OCI-LY1 (cell line): ENCODE measurements at regions not wholly inside any gene's neighbourhood (a gene's known extent, or its start where the extent isn't known, plus 50 kb on each side); places are given as distances from the start of the nearest gene placed in this dataset.

Experiments used
- H2AFZ ChIP-seq: fragments of 200-600 bp; sonication (generic), shearing (Covaris generic); 2 replicates; pipeline ENCODE4 v1.6.0; 2014; ENCODE audit warnings: antibody characterized with exemption, mild to moderate bottlenecking, low read length
- H3F3A ChIP-seq: fragments of 200-600 bp; sonication (generic), shearing (Covaris generic); 2 replicates; pipeline ENCODE4 v1.6.0; 2014; ENCODE audit warnings: mild to moderate bottlenecking, antibody characterized with exemption, low read length, moderate library complexity; ENCODE audit not compliant: insufficient read depth
- H3K27ac ChIP-seq: fragments of 200-600 bp; sonication (generic); 2 replicates; pipeline ENCODE4 v1.5.1; 2014; ENCODE audit warnings: low read length, mixed run types, mild to moderate bottlenecking, low read depth; ENCODE audit not compliant: poor library complexity, severe bottlenecking
- H3K27me3 ChIP-seq: fragments of 200-600 bp; sonication (generic); 2 replicates; pipeline ENCODE4 v1.6.0; 2014; ENCODE audit warnings: antibody characterized with exemption, mild to moderate bottlenecking, low read length, moderate library complexity; ENCODE audit not compliant: insufficient read depth
- H3K36me3 ChIP-seq: fragments of 200-600 bp; sonication (generic); 2 replicates; pipeline ENCODE4 v1.6.1; 2014; ENCODE audit warnings: mild to moderate bottlenecking, antibody characterized with exemption, low read length, moderate library complexity, mixed read lengths; ENCODE audit not compliant: insufficient read depth
- H3K4me1 ChIP-seq: fragments of 200-600 bp; sonication (generic); 2 replicates; pipeline ENCODE4 v1.5.1; 2014; ENCODE audit warnings: mild to moderate bottlenecking, low read length, moderate library complexity; ENCODE audit not compliant: insufficient read depth, severe bottlenecking
- H3K4me2 ChIP-seq: fragments of 200-600 bp; sonication (generic), shearing (Covaris generic); 2 replicates; pipeline ENCODE4 v1.6.1; 2014; ENCODE audit warnings: low read length
- H3K4me3 ChIP-seq: fragments of 200-600 bp; sonication (generic); 2 replicates; pipeline ENCODE4 v1.5.1; 2014; ENCODE audit warnings: low read length, low read depth, mild to moderate bottlenecking, mixed read lengths; ENCODE audit not compliant: poor library complexity, severe bottlenecking
- H3K79me2 ChIP-seq: fragments of 200-600 bp; shearing (Covaris generic); 2 replicates; pipeline ENCODE4 v1.6.1; 2016; ENCODE audit warnings: mixed run types, low read length, mixed read lengths; ENCODE audit not compliant: insufficient read depth
- H3K9ac ChIP-seq: fragments of 200-600 bp; sonication (generic), shearing (Covaris generic); 2 replicates; pipeline ENCODE4 v1.6.1; 2014; ENCODE audit warnings: mild to moderate bottlenecking, low read length, mixed read lengths
- H3K9me2 ChIP-seq: fragments of 200-600 bp; sonication (generic), shearing (Covaris generic); 2 replicates; pipeline ENCODE4 v1.6.1; 2014; ENCODE audit warnings: low read depth, mild to moderate bottlenecking, low read length, mixed read lengths
- H3K9me3 ChIP-seq: fragments of 200-600 bp; shearing (Covaris generic); 2 replicates; pipeline ENCODE4 v1.6.1; 2014; ENCODE audit warnings: low read length, mixed read lengths
- H4K20me1 ChIP-seq: fragments of 200-600 bp; sonication (generic), shearing (Covaris generic); 2 replicates; pipeline ENCODE4 v1.6.0; 2016; ENCODE audit warnings: mild to moderate bottlenecking, low read length; ENCODE audit not compliant: insufficient read depth
- EZH2 ChIP-seq: fragments of 200-600 bp; sonication (generic), shearing (Covaris generic); IDR thresholded peaks from 2 replicates; pipeline ENCODE4 v1.8.0; 2017; ENCODE audit warnings: borderline replicate concordance, mixed run types, mild to moderate bottlenecking, antibody characterized with exemption, low read length, moderate library complexity, mixed read lengths
- TF ChIP-seq, protein P1 (sequence below): fragments of 200-600 bp; sonication (generic), shearing (Covaris generic); IDR thresholded peaks from 2 replicates; pipeline ENCODE4 v1.5.1; 2017; ENCODE audit warnings: mild to moderate bottlenecking, antibody characterized with exemption, low read length, moderate library complexity, mixed read lengths

DNA sequence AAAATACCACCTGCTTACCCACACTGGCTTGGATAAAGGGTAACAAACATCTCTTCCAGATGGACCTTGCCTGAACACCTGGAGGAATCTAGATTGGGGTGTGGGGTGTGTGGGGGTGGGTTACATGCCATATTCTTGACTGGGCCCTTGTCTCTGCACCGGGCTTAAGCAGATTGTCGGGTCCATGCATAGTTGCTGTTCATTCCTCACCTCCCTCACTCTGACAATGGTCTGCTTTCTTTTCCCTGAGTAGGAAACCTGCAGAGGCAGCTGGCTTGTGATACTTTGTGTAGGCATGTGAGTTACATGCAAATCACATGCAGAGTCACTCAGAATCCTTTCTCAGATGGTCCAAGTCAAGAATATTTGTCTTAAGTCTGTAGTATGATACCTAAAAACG lies 112.8 kb upstream of the GLS start:
- no peak overlapping the region for H3K4me2 ChIP-seq
- H3K4me3 ChIP-seq = no peak overlapping the region
- no peaks in the 10 kb centered on the region for H3K36me3 ChIP-seq
- no peak overlapping the region for H2AFZ ChIP-seq
- H3K9ac ChIP-seq = no peak overlapping the region
- no peaks in the 10 kb centered on the region for H3K9me2 ChIP-seq
- H4K20me1 ChIP-seq = no peaks in the 10 kb centered on the region
- no peaks in the 10 kb centered on the region for H3F3A ChIP-seq
- no peaks in the 10 kb centered on the region for H3K4me1 ChIP-seq
- TF ChIP-seq, protein P1, sequence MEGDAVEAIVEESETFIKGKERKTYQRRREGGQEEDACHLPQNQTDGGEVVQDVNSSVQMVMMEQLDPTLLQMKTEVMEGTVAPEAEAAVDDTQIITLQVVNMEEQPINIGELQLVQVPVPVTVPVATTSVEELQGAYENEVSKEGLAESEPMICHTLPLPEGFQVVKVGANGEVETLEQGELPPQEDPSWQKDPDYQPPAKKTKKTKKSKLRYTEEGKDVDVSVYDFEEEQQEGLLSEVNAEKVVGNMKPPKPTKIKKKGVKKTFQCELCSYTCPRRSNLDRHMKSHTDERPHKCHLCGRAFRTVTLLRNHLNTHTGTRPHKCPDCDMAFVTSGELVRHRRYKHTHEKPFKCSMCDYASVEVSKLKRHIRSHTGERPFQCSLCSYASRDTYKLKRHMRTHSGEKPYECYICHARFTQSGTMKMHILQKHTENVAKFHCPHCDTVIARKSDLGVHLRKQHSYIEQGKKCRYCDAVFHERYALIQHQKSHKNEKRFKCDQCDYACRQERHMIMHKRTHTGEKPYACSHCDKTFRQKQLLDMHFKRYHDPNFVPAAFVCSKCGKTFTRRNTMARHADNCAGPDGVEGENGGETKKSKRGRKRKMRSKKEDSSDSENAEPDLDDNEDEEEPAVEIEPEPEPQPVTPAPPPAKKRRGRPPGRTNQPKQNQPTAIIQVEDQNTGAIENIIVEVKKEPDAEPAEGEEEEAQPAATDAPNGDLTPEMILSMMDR = no peak
- TF ChIP-seq EZH2 = no peak
- no peaks in the 10 kb centered on the region for H3K9me3 ChIP-seq
- no peaks in the 10 kb centered on the region for H3K27me3 ChIP-seq
- no peaks in the 10 kb centered on the region for H3K79me2 ChIP-seq
- no peak overlapping the region for H3K27ac ChIP-seq

DNA sequence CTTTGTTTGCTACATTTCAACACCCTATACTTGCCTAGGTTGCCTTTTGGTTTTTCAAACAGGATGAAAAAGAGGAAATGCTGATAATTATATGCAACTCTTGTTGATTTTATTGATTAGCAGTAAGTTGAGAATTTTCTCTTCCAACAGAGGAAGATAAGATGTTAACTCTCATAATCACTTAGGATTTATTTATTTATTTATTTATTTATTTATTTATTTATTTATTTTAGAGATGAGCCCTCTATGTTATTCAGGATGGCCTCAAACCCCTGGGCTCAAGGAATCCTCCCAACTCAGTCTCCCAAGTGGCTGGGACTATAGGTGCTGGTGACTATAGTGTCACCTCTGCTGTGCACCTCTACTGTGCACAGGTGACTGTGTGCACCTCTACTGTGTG lies 111.4 kb upstream of the GLS start:
- no peak overlapping the region for H2AFZ ChIP-seq
- no peaks in the 10 kb centered on the region for H3K9me2 ChIP-seq
- H3K27me3 ChIP-seq = no peaks in the 10 kb centered on the region
- H3K9me3 ChIP-seq = no peaks in the 10 kb centered on the region
- H3K36me3 ChIP-seq = no peaks in the 10 kb centered on the region
- H3K79me2 ChIP-seq = no peaks in the 10 kb centered on the region
- H4K20me1 ChIP-seq = no peaks in the 10 kb centered on the region
- H3F3A ChIP-seq = no peaks in the 10 kb centered on the region
- H3K4me1 ChIP-seq = no peaks in the 10 kb centered on the region
- H3K27ac ChIP-seq = no peak overlapping the region
- no peak overlapping the region for H3K9ac ChIP-seq
- no peak overlapping the region for H3K4me2 ChIP-seq
- TF ChIP-seq, protein P1 = no peak
- TF ChIP-seq EZH2 = no peak
- H3K4me3 ChIP-seq = no peak overlapping the region

DNA sequence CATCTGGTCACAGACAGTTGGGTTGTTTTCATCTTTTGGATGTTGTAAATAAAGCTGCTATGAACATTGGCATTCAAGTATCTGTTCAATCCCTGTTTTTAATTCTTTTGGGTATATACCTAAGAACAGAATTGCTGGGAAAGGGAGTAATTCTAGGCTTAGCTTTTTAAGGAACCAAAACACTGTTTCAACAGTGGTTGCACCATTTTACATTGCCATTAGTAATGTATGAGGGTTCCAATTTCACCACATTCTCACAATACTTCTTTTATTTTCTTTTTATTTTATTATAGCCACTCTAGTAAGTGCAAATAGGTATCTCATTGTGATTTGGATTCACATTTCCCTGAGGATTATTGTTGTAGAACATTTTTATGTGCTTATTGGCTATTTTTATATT lies 108.9 kb upstream of the GLS start:
- H3K4me1 ChIP-seq = no peaks in the 10 kb centered on the region
- H3K27me3 ChIP-seq = no peaks in the 10 kb centered on the region
- H3K27ac ChIP-seq = no peak overlapping the region
- TF ChIP-seq, protein P1 = no peak
- no peak for TF ChIP-seq EZH2
- no peak overlapping the region for H2AFZ ChIP-seq
- H3K4me2 ChIP-seq = no peak overlapping the region
- H3K9me2 ChIP-seq = no peaks in the 10 kb centered on the region
- no peak overlapping the region for H3K9ac ChIP-seq
- no peaks in the 10 kb centered on the region for H4K20me1 ChIP-seq
- no peak overlapping the region for H3K4me3 ChIP-seq
- no peaks in the 10 kb centered on the region for H3F3A ChIP-seq
- no peaks in the 10 kb centered on the region for H3K79me2 ChIP-seq
- no peaks in the 10 kb centered on the region for H3K9me3 ChIP-seq
- no peaks in the 10 kb centered on the region for H3K36me3 ChIP-seq
